ENCODE measurements at regions not wholly inside any gene's neighbourhood (a gene's known extent, or its start where the extent isn't known, plus 50 kb on each side); places are given as distances from the start of the nearest gene placed in this dataset.

GRCh38 chr15:29352402-29352801 is 82.8 kb upstream of the NSMCE3 start:
- TF ChIP-seq CTCF (IDR thresholded peaks at IDR 0.05) (no peak), POLR2AphosphoS5 (IDR thresholded peaks at IDR 0.05) (no peak), POLR2A (IDR thresholded peaks at IDR 0.05) (no peak)
